ENCODE measurements at regions not wholly inside any gene's neighbourhood (a gene's known extent, or its start where the extent isn't known, plus 50 kb on each side); places are given as distances from the start of the nearest gene placed in this dataset.
"Not testable (repeated sequence)": the region's sequence is repeated elsewhere in the genome, so short reads cannot be mapped to it uniquely, and the experiment has no call there.

DNA sequence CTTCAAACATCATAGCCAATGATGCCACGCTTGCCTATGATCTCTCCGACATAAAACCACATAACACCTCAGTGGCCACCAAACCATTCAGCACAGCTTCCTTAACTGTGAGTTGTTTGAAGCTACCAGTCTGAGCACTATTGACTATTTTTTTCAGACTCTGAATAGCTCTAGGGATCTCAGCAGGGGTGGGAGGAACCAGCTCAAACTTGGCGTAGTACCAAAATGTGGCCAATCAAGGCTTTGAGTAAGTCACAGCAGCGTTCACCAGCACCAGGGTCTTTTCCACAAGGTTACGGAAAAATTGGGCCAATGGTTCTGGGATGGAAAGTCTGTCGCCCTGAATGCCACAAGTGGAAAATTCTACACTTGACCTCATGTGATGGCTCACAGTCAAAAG is 70.6 kb downstream of the SMPDL3A start:
- no peak for DNase-seq (ENCODE audit: low read depth)

DNA sequence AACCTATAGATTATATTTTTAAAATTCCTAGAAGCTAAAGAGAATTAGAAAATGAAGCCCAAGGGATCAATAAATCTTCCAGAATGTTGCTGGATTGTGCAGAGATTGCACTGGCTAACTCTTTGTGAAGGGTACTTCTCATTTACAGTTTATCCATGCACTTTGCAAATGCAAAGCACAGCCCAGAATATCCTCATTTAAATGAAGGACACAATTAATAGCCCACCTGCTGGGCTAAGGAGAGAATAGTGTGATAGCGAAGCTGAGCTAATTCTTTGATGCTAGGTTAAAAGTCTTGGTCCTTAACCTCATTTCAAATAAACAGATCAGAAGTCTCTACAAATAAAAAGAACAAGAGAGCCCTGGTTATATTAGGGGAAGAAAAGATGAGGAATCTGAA is 72.5 kb downstream of the SMPDL3A start:
- no peak for DNase-seq (ENCODE audit: low read depth)

DNA sequence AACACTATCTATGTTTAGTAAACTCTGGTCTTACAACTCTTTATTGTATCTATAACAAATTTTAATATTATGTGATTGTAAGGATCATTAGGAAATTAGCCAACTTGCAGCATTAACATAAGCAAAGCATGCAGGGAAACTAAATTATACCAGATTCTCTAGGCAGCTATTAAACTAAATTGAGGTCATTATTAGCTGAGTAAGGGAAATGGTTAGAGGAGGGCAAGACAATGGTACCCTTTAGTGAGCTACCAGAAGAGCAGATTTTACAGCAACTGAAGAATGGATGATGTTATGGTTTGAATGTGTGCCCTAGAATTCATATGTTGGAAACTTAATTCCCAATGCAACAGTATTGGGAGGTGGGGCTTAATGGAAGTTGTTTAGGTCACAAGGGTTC is 79.1 kb downstream of the SMPDL3A start:
- DNase-seq (ENCODE audit: low read depth): no peak

DNA sequence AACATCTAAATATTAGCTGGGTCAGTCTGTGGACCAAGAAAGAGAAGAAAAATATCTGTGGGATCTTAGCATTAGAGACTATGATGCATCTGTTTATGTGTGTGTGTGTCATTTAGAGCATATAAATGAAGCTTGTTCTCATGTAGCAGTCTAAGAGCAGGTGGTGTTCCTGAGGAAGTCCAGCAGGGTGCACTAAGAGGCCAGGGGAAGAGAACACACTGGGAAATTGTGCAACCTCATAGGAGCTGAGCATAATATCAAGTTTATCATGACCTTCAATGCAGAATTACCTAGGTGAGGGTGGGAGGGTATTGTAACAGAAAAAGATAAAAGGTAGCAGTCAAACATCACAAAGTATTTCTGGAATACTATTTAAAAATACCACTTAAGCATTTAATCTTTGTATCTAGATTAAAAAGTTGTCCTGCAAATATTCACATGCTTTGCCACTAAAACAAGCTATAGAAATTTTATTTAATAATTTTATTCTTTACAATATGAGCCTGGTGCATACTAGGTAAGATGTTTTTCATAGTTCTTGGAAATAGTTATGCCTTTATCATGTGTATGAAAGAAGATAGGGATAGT is 80.5 kb downstream of the SMPDL3A start:
- DNase-seq (ENCODE audit: low read depth): peak; percentile 79

DNA sequence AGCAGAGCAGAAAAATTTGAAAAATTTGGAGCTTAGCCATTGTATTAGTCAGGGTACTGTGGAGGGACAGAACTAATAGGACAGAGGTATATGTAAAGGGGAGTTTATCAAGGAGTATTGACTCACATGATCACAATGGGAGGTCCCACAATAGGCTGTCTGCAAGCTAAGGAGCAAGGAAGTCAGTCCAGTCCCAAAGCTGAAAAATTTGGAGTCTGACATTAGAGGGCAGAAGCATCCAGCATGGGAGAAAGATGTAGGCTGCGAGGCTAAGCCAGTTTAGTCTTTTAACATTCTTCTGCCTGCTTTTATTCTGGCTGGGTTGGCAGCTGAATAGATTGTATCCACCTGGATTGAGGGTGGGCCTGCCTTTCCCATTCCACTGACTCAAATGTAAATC is 82.0 kb downstream of the SMPDL3A start:
- DNase-seq (ENCODE audit: low read depth): peak; percentile 10

DNA sequence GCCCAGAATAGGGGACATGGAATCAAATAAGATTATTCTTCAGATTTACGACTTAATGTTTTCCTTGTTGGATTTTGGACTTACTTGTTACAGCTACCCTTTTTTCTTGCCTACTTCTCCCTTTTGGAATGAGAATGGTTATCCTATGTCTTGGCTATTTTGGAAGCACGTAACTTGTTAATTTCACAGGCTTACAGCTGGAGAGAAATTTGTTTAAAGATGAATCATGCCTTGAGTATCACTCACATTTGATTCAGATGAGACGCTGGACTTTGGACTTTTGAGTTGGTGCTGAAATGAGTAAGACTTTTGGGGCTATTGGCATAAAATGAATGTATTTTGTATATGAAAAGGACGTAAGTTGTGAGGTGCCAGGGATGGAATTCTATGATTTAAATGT is 83.3 kb downstream of the SMPDL3A start:
- no peak for DNase-seq (ENCODE audit: low read depth)

DNA sequence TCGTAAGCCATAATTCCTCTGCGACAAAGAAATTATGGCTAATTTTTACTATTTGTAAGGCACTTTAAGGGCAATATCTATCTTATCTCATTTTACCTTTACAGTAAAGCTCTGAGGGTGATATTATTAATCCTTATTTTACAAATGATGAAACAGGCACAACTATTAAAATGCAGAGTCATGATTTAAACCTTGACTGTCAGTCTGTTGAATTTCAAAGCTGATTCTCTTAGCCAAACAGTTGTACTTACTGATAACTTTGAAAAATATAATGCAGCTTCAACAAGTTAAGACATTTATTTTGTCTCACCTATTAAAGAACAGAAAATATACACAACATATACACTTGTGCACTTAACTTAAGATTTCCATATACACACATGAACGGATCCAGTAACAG is 88.2 kb downstream of the SMPDL3A start:
- no peak for DNase-seq (ENCODE audit: low read depth)

DNA sequence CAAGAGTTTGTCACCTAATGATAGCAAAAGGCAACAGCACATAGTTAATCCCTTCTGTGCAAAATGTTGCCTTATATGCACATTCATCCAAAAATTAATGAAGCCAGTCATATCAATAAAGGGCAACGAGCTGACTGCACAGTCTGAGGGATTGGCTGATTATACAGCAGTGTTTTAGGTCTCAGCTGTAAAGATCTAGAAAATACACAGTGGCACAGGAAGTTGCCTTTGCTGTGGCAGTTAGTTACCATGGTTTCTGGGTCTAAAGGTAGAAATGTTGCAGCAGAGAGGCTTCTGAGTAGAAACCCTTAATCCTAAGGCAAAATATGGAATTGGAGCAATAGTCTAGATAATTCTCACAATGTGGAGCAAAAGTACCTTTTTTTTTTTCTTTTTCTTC is 89.7 kb downstream of the SMPDL3A start:
- no peak for DNase-seq (ENCODE audit: low read depth)

DNA sequence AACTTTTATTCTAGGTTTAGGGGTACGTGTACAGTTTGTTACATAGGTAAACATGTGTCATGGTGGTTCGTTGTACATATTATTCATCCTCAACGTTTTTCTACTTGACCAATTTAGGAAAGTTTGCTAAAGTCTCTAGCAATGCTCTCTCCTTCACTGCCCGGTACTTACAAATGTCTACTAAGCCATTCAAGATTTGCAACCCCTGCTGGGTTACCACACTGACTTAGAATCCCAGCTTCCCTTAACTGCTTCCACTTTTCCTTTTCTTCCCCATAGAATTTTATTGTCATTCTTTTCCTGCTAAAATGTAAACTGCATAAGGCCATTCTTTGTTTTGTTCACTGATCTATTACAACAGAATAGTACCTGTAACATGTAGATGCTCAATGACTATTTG is 97.4 kb downstream of the SMPDL3A start:
- DNase-seq (ENCODE audit: low read depth): no peak

DNA sequence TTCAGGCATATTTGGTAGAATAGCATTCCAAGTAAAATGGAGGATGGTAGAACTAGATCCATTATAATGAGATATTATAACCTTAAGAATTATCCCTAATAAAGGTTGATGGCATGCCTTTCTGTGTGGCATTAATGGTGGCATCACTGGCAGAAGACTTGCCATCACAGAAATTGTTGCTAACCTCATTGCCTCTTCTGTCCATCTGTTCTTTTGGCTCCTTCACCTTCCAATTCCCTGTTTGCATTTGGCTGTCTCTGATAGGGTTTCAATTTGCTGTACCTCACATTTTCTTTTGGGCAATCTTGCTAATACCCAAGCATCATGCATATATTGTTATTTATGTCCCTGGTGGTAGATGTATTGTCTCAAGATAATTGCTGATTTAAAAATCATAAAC is 98.9 kb downstream of the SMPDL3A start:
- DNase-seq (ENCODE audit: low read depth): no peak

DNA sequence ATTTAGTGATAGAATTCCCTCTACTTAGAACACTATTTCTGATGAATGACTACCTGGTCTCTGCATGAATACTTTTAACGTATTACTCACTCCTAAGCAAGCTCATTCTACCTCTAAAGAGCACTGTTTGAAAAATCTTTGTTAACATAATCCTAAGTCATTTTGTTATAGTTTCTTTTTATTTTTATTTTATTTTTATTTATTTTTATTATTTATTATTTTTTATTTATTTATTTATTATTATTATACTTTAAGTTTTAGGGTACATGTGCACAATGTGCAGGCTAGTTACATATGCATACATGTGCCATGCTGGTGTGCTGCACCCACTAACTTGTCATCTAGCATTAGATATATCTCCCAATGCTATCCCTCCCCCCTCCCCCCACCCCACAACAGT is 99.6 kb downstream of the SMPDL3A start:
- DNase-seq (ENCODE audit: low read depth): not testable (repeated sequence)

DNA sequence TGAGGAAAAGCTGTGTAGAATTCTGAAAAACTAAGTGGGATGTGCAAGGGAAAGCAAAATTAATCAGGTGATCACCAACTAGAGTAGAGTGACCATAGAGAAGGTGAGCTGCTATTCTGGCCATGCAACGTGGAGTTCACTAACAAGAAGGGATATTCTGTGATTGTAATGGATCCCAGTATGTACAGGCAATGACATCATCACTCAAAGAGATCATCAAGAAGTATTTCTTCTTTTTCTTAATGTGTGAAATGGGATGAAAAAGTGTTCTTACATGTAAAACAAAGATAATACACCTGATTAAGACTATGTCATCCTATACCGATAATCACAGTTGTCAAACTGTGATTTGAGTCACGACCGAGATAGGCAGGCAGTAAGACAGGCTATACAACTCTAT is 101.2 kb downstream of the SMPDL3A start:
- no peak for DNase-seq (ENCODE audit: low read depth)

DNA sequence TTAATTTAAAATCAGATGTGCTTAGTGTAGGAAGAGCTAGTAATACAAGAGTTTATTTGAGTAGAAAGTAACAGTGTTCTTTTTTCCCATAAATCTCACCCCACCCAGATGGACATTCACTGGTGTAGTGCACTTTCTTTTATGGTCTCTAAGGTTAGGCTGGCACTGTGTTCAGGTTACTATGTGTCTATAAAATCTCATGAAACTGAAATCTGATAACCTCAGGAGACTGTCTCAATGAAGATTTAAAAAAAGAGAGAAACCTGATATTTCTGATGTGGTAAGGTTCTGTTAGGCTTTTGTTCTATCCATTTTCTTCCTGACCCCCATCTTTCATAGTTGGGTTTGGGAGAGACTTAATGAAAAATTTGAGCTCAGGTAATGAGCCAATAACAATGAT is 101.2 kb upstream of the CLVS2 start:
- no peak for DNase-seq (ENCODE audit: low read depth)

DNA sequence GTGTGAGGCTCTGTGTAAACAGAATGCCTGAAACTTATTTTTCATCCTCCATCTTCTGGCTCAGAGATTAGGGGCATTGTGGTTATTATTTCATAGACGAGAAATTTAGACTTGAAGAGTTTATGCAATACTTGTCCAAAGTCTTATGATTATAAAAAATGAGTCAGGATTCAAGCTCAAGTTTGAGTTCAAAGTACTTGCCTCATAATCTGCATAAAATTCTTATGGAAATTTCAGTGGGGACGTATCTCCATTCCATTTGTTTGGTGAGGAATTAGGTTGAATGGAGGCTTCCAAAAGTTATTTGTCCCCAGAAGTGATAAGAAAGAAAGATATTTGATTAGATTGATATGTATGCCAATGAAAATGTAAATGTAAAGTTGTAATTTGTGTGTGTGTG is 93.7 kb upstream of the CLVS2 start:
- DNase-seq (ENCODE audit: low read depth): no peak

DNA sequence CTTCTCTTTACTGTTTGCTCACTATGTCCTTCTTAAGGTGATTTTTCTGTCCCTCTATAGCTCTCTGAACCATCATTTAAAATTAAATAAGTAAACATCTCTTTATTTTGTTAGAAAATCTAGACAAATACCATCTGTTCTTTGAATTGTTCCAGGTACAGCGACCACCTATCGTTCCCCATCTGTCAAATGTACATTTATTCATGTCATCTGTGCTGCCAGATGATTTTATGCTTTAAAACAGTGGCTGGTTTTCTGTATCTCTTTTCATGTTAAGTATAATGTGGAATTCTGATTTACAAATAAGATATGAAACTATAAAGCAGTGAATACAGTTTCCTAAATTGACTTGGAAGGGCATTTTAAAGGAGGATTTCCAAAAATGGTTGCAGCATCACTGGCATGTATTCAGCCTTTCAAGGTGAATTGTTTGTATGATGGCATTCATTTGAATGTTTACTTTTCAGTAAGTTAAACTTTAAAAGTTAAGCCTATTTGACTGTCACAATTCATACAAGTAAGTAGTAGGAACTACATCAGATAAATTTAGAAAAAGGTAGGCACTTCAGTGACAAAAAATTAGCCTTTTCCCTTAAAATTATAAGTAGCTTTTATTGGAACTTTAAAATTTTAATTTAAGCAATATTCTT is 92.6 kb upstream of the CLVS2 start:
- DNase-seq (ENCODE audit: low read depth): no peak

DNA sequence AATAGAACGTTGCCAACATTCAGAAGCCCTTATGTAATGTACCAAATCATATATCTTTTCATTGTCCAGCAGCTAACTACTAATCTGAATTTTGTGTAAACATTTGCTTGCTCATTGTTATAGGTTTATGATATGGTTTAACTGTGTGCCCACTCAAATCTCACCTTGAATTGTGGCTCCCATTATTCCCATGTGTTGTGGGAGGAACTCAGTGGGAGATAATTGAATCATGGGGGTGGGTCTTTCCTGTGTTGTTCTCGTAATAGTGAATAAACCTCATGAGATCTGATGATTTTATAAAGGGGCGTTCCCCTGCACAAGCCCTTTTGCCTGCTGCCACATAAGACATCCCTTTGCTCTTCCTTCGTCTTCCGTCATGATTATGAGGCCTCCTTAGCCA is 91.9 kb upstream of the CLVS2 start:
- DNase-seq (ENCODE audit: low read depth): no peak

DNA sequence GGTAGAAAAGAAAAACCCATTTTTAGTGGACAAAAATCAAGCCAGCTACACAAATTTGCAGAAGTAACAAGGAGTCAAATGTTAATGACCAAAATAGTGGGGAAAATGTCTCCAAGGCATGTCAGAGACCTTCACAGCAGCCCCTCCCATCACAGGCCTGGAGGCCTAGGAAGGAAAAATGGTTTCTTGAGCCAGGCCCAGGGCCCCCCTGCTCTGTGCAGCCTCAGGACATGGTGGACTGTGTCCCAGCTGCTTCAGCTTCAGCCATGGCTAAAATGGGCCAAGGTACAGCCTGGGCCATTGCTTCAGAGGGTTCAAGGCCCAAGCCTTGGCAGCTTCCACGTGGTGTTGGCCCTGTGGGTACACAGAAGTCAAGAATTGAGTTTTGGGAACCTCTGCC is 82.5 kb upstream of the CLVS2 start:
- no peak for DNase-seq (ENCODE audit: low read depth)

DNA sequence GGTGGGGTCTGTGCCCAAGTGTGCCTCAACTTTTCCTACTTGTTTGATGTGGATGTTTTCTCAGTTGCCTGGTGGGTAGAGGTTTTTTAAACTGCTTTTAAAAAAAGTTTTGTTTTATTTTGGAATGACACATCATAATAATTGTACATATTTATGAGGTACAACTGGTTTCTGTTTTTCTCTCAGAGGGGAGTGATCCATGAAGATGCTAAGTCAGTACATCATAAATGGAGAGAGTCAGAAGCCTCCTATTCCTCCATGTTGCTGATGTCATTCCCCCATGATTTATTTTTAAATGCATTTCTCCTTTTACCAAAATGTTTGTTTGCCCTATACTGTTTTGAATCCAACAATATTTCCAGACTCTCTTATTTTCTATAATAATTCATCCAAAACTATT is 77.3 kb upstream of the CLVS2 start:
- no peak for DNase-seq (ENCODE audit: low read depth)

DNA sequence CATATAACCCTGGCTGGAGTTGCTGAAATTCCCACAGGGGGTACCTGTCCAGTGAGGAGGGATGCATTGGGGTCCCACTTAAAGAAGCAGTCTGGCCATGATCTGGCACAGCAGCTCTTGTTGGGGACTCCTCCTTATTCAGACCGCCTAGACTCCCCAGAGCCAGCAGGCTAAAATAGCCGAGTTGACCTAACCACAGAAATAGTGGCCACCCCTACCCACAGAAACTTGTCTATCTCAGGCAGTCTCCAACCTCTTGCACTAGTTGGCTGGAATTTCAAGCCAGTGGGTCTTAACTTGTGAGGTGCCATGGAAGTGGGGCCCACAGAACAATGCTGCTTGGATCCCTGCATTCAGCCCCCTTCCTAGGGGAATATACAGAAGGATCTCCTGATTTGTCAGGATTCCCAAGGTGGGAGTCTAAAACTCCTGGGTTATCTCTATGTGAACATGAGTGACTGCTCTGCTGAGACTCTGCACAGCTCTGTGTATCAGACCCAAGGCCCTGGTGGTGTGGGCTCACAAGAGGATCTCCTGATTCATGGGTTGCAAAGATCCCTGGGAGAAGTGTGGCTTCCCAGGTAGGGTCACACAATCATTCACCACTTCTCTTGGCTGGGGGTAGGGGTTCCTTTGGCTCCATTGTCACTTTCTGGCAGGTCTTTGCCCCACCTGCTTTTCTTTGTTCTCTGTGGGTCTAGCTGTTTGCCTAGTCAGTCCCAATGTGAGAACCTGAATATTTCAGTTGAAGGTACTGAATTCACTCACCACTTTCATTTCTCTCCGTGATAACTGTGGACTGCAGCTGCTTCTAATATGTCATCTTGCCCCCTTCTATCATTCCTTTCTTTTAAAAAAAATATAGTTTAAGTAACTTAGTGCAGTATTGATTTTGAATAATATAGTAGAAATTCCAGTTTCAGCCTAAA is 65.5 kb upstream of the CLVS2 start:
- no peak for DNase-seq (ENCODE audit: low read depth)

DNA sequence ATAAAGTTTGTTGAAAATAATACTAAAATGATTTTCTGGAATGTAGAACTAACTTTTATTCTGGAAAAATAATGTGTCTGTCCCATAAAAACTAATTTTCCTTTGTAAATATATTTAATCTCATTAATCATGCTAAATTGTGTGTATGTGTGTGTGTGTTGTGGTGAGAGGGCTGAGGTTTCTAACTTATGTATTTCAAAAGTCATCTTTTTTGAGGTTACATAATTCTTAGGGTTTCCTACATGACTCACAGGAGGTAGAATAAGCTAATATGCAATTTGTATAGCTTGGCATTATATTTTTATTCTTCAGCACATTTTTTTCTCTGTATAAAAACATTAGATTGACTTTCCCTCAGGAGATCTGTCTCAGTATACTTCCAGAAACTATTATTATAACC is 64.1 kb upstream of the CLVS2 start:
- no peak for DNase-seq (ENCODE audit: low read depth)

DNA sequence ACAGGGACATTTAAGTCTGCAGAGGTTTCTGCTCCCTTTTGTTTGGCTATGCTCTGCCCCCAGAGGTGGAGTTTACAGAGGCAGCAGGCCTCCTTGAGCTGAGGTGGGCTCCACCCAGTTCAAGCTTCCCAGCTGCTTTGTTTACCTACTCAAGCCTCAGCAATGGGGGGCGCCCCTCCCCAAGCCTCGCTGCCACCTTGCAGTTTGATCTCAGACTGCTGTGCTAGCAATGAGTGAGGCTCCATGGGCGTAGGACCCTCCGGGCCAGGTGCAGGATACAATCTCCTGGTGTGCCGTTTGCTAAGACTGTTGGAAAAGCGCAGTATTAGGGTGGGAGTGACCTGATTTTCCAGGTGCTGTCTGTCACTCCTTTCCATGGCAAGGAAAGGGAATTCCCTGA is 51.1 kb upstream of the CLVS2 start:
- DNase-seq (ENCODE audit: low read depth): not testable (repeated sequence)
